Bronchial epithelial cell (primary cell): ENCODE measurements at regions not wholly inside any gene's neighbourhood (a gene's known extent, or its start where the extent isn't known, plus 50 kb on each side); places are given as distances from the start of the nearest gene placed in this dataset.
A peak's percentile ranks its signal among the peaks of the same experiment; 100 is the strongest.

ENCODE experiments used
- DNase-seq: peaks from one replicate; pipeline ENCODE4 v3.0.0-alpha.2; 2010; ENCODE audit warnings: low read depth
- FAIRE-seq: peaks from 2 replicates; lab custom pipeline; 2011; peaks lifted over from hg19 to GRCh38; lab: Jason Lieb, UNC
- H3K27me3 ChIP-seq: 2 replicates; pipeline ENCODE4 v1.5.1; 2011; ENCODE audit warnings: low read length; ENCODE audit not compliant: control insufficient read depth, insufficient read depth
- H3K36me3 ChIP-seq: 2 replicates; pipeline ENCODE4 v1.5.1; 2011; ENCODE audit warnings: low read length; ENCODE audit not compliant: control insufficient read depth, insufficient read depth
- H3K4me3 ChIP-seq: 2 replicates; pipeline ENCODE4 v1.5.1; 2011; ENCODE audit warnings: mild to moderate bottlenecking, low read depth, low read length, control low read depth
- CTCF ChIP-seq: IDR thresholded peaks from 2 replicates; pipeline ENCODE4 v1.5.1; 2011; ENCODE audit warnings: mild to moderate bottlenecking, moderate library complexity, low read length, control low read depth, inconsistent platforms; ENCODE audit not compliant: insufficient read depth, severe bottlenecking

GRCh38 chr6:126118058-126118755, 131.9 kb downstream of the TRMT11 start:
- FAIRE-seq (no peak), DNase-seq (no peak)
- Histone ChIP-seq H3K4me3 (no peak overlapping the region), H3K27me3 (no peaks in the 10 kb centered on the region), H3K36me3 (no peaks in the 10 kb centered on the region)
- TF ChIP-seq CTCF: no peak

GRCh38 chr6:126118936-126119335, 132.6 kb downstream of the TRMT11 start:
- DNase-seq (peak; percentile 28), FAIRE-seq (no peak)
- Histone ChIP-seq H3K27me3 (no peaks in the 10 kb centered on the region), H3K4me3 (no peak overlapping the region), H3K36me3 (no peaks in the 10 kb centered on the region)
- TF ChIP-seq CTCF: no peak

GRCh38 chr6:126123226-126123625, 136.9 kb downstream of the TRMT11 start:
- no peak for TF ChIP-seq CTCF
- DNase-seq (no peak), FAIRE-seq (no peak)
- Histone ChIP-seq H3K4me3 (no peak overlapping the region), H3K27me3 (no peaks in the 10 kb centered on the region), H3K36me3 (no peaks in the 10 kb centered on the region)

GRCh38 chr6:126127659-126128058, 141.3 kb downstream of the TRMT11 start:
- Histone ChIP-seq H3K36me3 (no peaks in the 10 kb centered on the region), H3K27me3 (no peaks in the 10 kb centered on the region), H3K4me3 (no peak overlapping the region)
- DNase-seq (no peak), FAIRE-seq (no peak)
- TF ChIP-seq CTCF: no peak

- no peak for TF ChIP-seq CTCF
- no peaks in the 10 kb centered on the region for H3K36me3 ChIP-seq
- H3K27me3 ChIP-seq: no peaks in the 10 kb centered on the region
- DNase-seq: no peak
- no peak for FAIRE-seq
- no peak overlapping the region for H3K4me3 ChIP-seq
Measured at GRCh38 chr6:126131246-126131645, 144.9 kb downstream of the TRMT11 start.

- H3K36me3 ChIP-seq: no peaks in the 10 kb centered on the region
- FAIRE-seq (no peak), DNase-seq (no peak)
- no peaks in the 10 kb centered on the region for H3K27me3 ChIP-seq
- no peak for TF ChIP-seq CTCF
- H3K4me3 ChIP-seq: no peak overlapping the region
Measured at GRCh38 chr6:126133984-126134383, 147.6 kb downstream of the TRMT11 start.
